ENCODE measurements at regions not wholly inside any gene's neighbourhood (a gene's known extent, or its start where the extent isn't known, plus 50 kb on each side); places are given as distances from the start of the nearest gene placed in this dataset.

GRCh38 chr10:10816447-10816846 is 201.2 kb upstream of the CELF2 start:
- H3K9me3 ChIP-seq (replicated peaks): no peaks in the 10 kb centered on the region
- H3K27me3 ChIP-seq: no peaks in the 10 kb centered on the region
- H3K36me3 ChIP-seq: no peaks in the 10 kb centered on the region
- H3K4me1 ChIP-seq: no peaks in the 10 kb centered on the region
- H3K4me3 ChIP-seq: no peak overlapping the region
- DNase-seq: no peak
- no peak overlapping the region for H3K27ac ChIP-seq

DNA sequence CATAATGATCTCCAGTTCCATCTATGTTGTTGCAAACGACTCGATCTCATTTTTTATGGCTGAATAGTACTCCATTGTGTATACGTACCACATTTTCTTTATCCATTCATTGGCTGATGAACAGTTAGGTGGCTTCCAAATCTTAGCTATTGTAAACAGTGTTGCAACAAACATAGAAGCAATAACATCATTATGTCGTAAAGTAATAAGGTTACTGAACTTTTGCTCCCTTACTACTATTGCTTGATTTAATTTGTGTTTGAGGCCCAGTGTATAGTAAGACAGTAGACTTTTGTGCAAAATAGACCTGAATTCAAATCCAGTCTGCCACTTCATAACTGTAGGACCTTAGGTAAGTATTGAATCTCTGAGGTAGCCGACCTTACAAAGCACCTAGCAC is 200.1 kb upstream of the CELF2 start:
- H3K27me3 ChIP-seq: no peaks in the 10 kb centered on the region
- H3K9me3 ChIP-seq (replicated peaks): no peaks in the 10 kb centered on the region
- H3K36me3 ChIP-seq: no peaks in the 10 kb centered on the region
- no peak overlapping the region for H3K4me3 ChIP-seq
- no peak for DNase-seq
- H3K27ac ChIP-seq: no peak overlapping the region
- H3K4me1 ChIP-seq: no peaks in the 10 kb centered on the region

DNA sequence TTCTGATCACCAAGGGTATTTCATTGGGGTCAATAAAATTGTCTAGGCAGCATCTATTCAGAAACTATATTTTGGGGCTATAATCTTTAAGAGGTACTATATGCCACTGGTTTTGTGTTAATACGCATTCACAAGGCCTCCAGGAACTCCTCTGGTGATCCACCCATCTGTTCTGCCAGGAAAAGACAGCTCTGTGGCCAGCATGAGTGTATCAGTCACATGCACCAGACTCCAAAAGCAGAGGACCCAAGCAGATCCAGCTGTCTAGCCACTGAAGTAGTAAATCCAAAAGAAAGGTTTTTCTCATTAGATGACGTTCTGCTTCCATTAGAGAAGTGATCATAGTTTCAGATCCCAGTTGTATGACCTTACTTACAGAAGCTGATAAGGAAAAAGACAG is 199.6 kb upstream of the CELF2 start:
- no peaks in the 10 kb centered on the region for H3K9me3 ChIP-seq (replicated peaks)
- H3K4me1 ChIP-seq: no peaks in the 10 kb centered on the region
- no peaks in the 10 kb centered on the region for H3K27me3 ChIP-seq
- no peak overlapping the region for H3K27ac ChIP-seq
- H3K36me3 ChIP-seq: no peaks in the 10 kb centered on the region
- no peak overlapping the region for H3K4me3 ChIP-seq
- DNase-seq: no peak

- H3K9me3 ChIP-seq (replicated peaks): no peaks in the 10 kb centered on the region
- H3K4me1 ChIP-seq: no peaks in the 10 kb centered on the region
- no peak overlapping the region for H3K27ac ChIP-seq
- DNase-seq: no peak
- H3K27me3 ChIP-seq: no peaks in the 10 kb centered on the region
- no peaks in the 10 kb centered on the region for H3K36me3 ChIP-seq
- no peak overlapping the region for H3K4me3 ChIP-seq
Measured at GRCh38 chr10:10819206-10819856, 198.3 kb upstream of the CELF2 start.

GRCh38 chr10:10821926-10822325 is 195.7 kb upstream of the CELF2 start:
- Histone ChIP-seq H3K4me1 (no peaks in the 10 kb centered on the region), H3K27ac (no peak overlapping the region)
- DNase-seq: peak in 1 of 2 experiments; percentile 3

GRCh38 chr10:10824591-10825148 is 193.0 kb upstream of the CELF2 start:
- Histone ChIP-seq H3K27me3 (no peaks in the 10 kb centered on the region), H3K9me3 (replicated peaks) (no peaks in the 10 kb centered on the region), H3K36me3 (no peaks in the 10 kb centered on the region), H3K4me3 (no peak overlapping the region), H3K4me1 (no peaks in the 10 kb centered on the region), H3K27ac (no peak overlapping the region)
- DNase-seq: no peak

More at GRCh38 chr10:10821926-10822325, 195.7 kb upstream of the CELF2 start:
- no peaks in the 10 kb centered on the region for H3K36me3 ChIP-seq
- H3K27me3 ChIP-seq: no peaks in the 10 kb centered on the region
- no peaks in the 10 kb centered on the region for H3K9me3 ChIP-seq (replicated peaks)
- H3K4me3 ChIP-seq: no peak overlapping the region

GRCh38 chr10:10826125-10826524 is 191.5 kb upstream of the CELF2 start:
- H3K9me3 ChIP-seq (replicated peaks): no peaks in the 10 kb centered on the region
- no peaks in the 10 kb centered on the region for H3K27me3 ChIP-seq
- H3K27ac ChIP-seq: no peak overlapping the region
- no peaks in the 10 kb centered on the region for H3K36me3 ChIP-seq
- no peak overlapping the region for H3K4me3 ChIP-seq
- no peaks in the 10 kb centered on the region for H3K4me1 ChIP-seq
- no peak for DNase-seq

DNA sequence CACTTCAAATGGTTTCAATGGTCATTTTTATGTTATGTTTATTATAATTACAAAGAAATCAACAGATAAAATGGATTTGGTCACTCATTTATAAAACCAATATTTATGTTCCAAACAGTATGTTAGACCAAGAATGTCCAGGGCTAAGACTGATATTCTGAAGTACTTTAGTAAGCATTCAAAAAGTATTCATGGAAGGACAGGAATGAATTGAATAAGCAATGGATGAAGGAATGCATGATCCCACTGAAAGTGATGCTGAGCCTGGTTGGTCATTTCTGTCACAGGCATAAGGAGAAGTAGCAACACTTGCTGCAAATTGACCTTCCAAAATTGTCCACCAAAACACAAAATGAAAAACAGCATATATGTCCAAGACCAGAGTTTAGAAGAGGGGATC is 189.0 kb upstream of the CELF2 start:
- no peak for DNase-seq
- no peak overlapping the region for H3K27ac ChIP-seq
- H3K36me3 ChIP-seq: no peaks in the 10 kb centered on the region
- no peaks in the 10 kb centered on the region for H3K27me3 ChIP-seq
- H3K4me1 ChIP-seq: no peaks in the 10 kb centered on the region
- H3K4me3 ChIP-seq: no peak overlapping the region
- H3K9me3 ChIP-seq (replicated peaks): no peaks in the 10 kb centered on the region

GRCh38 chr10:10829576-10829975 is 188.1 kb upstream of the CELF2 start:
- no peak overlapping the region for H3K27ac ChIP-seq
- H3K27me3 ChIP-seq: no peaks in the 10 kb centered on the region
- H3K9me3 ChIP-seq (replicated peaks): no peaks in the 10 kb centered on the region
- no peaks in the 10 kb centered on the region for H3K4me1 ChIP-seq
- H3K36me3 ChIP-seq: no peaks in the 10 kb centered on the region
- H3K4me3 ChIP-seq: no peak overlapping the region
- DNase-seq: no peak

DNA sequence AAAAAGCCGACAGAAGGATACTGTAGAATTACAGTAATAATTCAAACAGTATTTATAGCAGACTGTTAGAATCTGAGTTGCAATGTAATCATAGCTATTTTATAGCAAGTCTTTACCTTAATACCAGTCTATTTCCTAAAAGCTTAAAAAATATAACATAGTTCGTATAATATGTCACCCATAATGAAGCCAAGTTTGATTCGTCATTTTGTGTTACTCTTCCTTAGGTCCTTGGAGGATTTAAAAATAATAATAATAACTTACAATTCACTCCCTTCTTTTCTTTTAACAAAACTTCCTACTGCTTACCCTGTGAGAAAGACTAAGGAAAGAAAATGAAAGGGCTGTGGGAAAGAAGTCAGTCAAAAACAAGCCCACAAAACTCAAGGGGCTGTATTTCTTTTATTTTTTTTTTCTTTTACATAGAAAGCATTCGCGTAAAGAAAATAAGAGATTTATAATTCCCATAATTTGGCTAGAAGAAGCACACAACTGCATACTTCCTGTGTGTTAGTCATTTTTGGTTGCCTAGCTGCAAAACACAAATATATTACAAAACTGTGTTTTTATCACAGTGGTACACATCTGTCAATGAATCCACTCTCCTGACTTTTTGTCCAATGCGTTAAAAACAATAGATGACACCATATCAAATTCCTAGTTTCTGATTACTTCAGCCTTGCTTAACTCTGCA is 187.2 kb upstream of the CELF2 start:
- no peak overlapping the region for H3K27ac ChIP-seq
- no peak for DNase-seq
- H3K4me3 ChIP-seq: no peak overlapping the region
- no peaks in the 10 kb centered on the region for H3K36me3 ChIP-seq
- no peaks in the 10 kb centered on the region for H3K27me3 ChIP-seq
- no peaks in the 10 kb centered on the region for H3K9me3 ChIP-seq (replicated peaks)
- H3K4me1 ChIP-seq: no peaks in the 10 kb centered on the region

- Histone ChIP-seq H3K4me1 (no peaks in the 10 kb centered on the region), H3K4me3 (no peak overlapping the region), H3K27me3 (no peaks in the 10 kb centered on the region), H3K9me3 (replicated peaks) (no peaks in the 10 kb centered on the region), H3K36me3 (no peaks in the 10 kb centered on the region), H3K27ac (no peak overlapping the region)
- peak in 1 of 2 experiments; percentile 6 for DNase-seq
Measured at GRCh38 chr10:10831085-10831484, 186.6 kb upstream of the CELF2 start.

DNA sequence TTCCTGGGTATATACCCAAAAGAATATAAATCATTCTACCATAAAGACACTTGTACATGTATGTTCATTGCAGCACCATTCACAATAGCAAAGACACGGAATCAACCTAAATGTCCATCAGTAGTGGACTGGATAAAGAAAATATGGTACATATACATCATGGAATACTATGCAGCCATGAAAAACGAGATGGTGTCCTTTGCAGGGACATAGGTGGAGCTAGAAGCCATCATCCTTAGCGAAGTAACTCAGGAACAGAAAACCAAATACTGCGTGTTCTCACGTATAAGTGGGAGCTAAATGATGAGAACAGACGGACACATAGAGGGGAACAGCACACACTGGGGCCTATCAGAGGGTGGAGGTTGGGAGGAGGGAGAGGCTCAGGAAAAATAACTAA is 183.7 kb upstream of the CELF2 start:
- H3K4me3 ChIP-seq: no peak overlapping the region
- no peak for DNase-seq
- H3K36me3 ChIP-seq: no peaks in the 10 kb centered on the region
- H3K27ac ChIP-seq: no peak overlapping the region
- H3K9me3 ChIP-seq (replicated peaks): no peaks in the 10 kb centered on the region
- H3K4me1 ChIP-seq: no peaks in the 10 kb centered on the region
- no peaks in the 10 kb centered on the region for H3K27me3 ChIP-seq

GRCh38 chr10:10844251-10844650 is 173.4 kb upstream of the CELF2 start:
- H3K9me3 ChIP-seq (replicated peaks): no peaks in the 10 kb centered on the region
- no peaks in the 10 kb centered on the region for H3K36me3 ChIP-seq
- H3K27me3 ChIP-seq: no peaks in the 10 kb centered on the region
- no peak for DNase-seq
- no peaks in the 10 kb centered on the region for H3K4me1 ChIP-seq
- H3K4me3 ChIP-seq: no peak overlapping the region
- H3K27ac ChIP-seq: no peak overlapping the region

GRCh38 chr10:10845185-10845584 is 172.5 kb upstream of the CELF2 start:
- Histone ChIP-seq H3K27me3 (no peaks in the 10 kb centered on the region), H3K27ac (no peak overlapping the region), H3K36me3 (no peaks in the 10 kb centered on the region)

DNA sequence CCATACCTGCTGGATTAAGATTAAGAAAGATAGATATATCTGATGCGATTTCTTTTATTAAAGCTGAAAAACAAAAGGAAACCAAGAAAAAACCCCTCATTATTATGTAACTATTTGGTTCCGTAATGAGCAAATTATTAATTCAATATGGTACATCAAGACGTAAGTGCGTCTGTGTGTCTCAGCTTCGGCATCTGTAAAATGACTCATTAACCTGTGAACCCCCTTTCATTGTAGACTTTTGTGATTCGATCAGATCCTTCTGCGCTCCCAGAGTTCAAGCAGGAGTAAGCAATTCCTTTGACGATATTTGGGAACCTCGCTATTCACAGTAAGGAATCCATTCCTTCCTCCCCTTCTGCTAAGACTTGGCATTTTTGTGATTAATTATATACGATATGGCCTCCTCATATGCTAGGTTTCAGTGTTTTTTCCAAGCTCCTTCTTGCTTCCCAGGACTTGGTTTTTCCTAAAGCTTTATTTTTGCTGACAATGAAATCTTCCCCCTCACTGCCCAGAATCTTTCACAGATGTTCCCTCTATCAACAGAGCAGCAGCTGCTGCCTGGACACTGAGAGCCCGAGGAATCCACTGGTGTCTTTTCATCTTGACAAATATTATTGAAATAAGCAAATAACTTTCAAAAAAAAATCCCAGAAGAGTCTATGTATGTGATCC is 171.7 kb upstream of the CELF2 start:
- no peak overlapping the region for H3K27ac ChIP-seq
- H3K36me3 ChIP-seq: no peaks in the 10 kb centered on the region
- H3K27me3 ChIP-seq: no peaks in the 10 kb centered on the region
- H3K4me1 ChIP-seq: no peaks in the 10 kb centered on the region
- DNase-seq: no peak
- H3K4me3 ChIP-seq: no peak overlapping the region
- H3K9me3 ChIP-seq (replicated peaks): no peaks in the 10 kb centered on the region

More at GRCh38 chr10:10845185-10845584, 172.5 kb upstream of the CELF2 start:
- DNase-seq: no peak
- H3K9me3 ChIP-seq (replicated peaks): no peaks in the 10 kb centered on the region
- no peak overlapping the region for H3K4me3 ChIP-seq
- H3K4me1 ChIP-seq: no peaks in the 10 kb centered on the region

Data from SJCRH30 (cell line).